Glutamatergic neuron (in vitro differentiated cells): ENCODE measurements at regions not wholly inside any gene's neighbourhood (a gene's known extent, or its start where the extent isn't known, plus 50 kb on each side); places are given as distances from the start of the nearest gene placed in this dataset.
A peak's percentile ranks its signal among the peaks of the same experiment; 100 is the strongest.
"Not testable (repeated sequence)": the region's sequence is repeated elsewhere in the genome, so short reads cannot be mapped to it uniquely, and the experiment has no call there.

ENCODE experiments used
- DNase-seq: peaks from one replicate; pipeline ENCODE4 v3.0.0; 2022
- H3K27ac Mint-ChIP-seq: one replicate; pipeline ENCODE4 v1.8.0; 2020; ENCODE audit warnings: mild to moderate bottlenecking, mixed read lengths, inconsistent platforms; ENCODE audit not compliant: unreplicated experiment
- H3K27me3 Mint-ChIP-seq: one replicate; pipeline ENCODE4 v1.8.0; 2020; ENCODE audit warnings: mild to moderate bottlenecking, moderate library complexity, mixed read lengths, inconsistent platforms; ENCODE audit not compliant: unreplicated experiment
- H3K36me3 Mint-ChIP-seq: one replicate; pipeline ENCODE4 v1.8.0; 2020; ENCODE audit warnings: mild to moderate bottlenecking, mixed read lengths, inconsistent platforms; ENCODE audit not compliant: unreplicated experiment
- H3K4me1 Mint-ChIP-seq: one replicate; pipeline ENCODE4 v1.8.0; 2020; ENCODE audit warnings: mild to moderate bottlenecking, low read depth, mixed read lengths, inconsistent platforms; ENCODE audit not compliant: unreplicated experiment
- H3K4me3 Mint-ChIP-seq: one replicate; pipeline ENCODE4 v1.8.0; 2020; ENCODE audit warnings: mild to moderate bottlenecking, mixed read lengths, inconsistent platforms; ENCODE audit not compliant: unreplicated experiment
- H3K9me3 Mint-ChIP-seq: one replicate; pipeline ENCODE4 v1.8.0; 2020; ENCODE audit warnings: mild to moderate bottlenecking, moderate library complexity, mixed read lengths, inconsistent platforms; ENCODE audit not compliant: unreplicated experiment
- CTCF ChIP-seq: fragments of 200-600 bp; sonication (generic); IDR thresholded peaks from one replicate; pipeline ENCODE4 v1.5.0; 2021; ENCODE audit not compliant: partially characterized antibody, unreplicated experiment

- H3K4me1 Mint-ChIP-seq, result no peaks in the 10 kb centered on the region
- no peak overlapping the region for H3K4me3 Mint-ChIP-seq
- H3K9me3 Mint-ChIP-seq, result no peaks in the 10 kb centered on the region
- no peak for DNase-seq
- H3K27ac Mint-ChIP-seq, result no peak overlapping the region
- TF ChIP-seq CTCF, result no peak
- H3K27me3 Mint-ChIP-seq, result no peaks in the 10 kb centered on the region
- no peaks in the 10 kb centered on the region for H3K36me3 Mint-ChIP-seq
Measured at GRCh38 chr3:161630794-161631193, 134.2 kb downstream of the OTOL1 start.

GRCh38 chr3:161631536-161631935 lies 134.9 kb downstream of the OTOL1 start:
- H3K9me3 Mint-ChIP-seq, result no peaks in the 10 kb centered on the region
- no peak overlapping the region for H3K4me3 Mint-ChIP-seq
- H3K27me3 Mint-ChIP-seq, result no peaks in the 10 kb centered on the region
- H3K27ac Mint-ChIP-seq, result no peak overlapping the region
- no peaks in the 10 kb centered on the region for H3K4me1 Mint-ChIP-seq
- no peak for DNase-seq
- no peak for TF ChIP-seq CTCF
- no peaks in the 10 kb centered on the region for H3K36me3 Mint-ChIP-seq

GRCh38 chr3:161637559-161637958 lies 141.0 kb downstream of the OTOL1 start:
- no peaks in the 10 kb centered on the region for H3K27me3 Mint-ChIP-seq
- H3K27ac Mint-ChIP-seq, result no peak overlapping the region
- H3K36me3 Mint-ChIP-seq, result no peaks in the 10 kb centered on the region
- no peak for TF ChIP-seq CTCF
- H3K9me3 Mint-ChIP-seq, result peaks cover 3% of the 10 kb centered on the region
- H3K4me1 Mint-ChIP-seq, result peaks cover 10% of the 10 kb centered on the region
- no peak overlapping the region for H3K4me3 Mint-ChIP-seq
- DNase-seq, result no peak

- H3K36me3 Mint-ChIP-seq, H3K9me3 Mint-ChIP-seq, H3K27me3 Mint-ChIP-seq, H3K4me1 Mint-ChIP-seq: not testable (repeated sequence)
- Mint-ChIP-seq H3K4me3 (peak overlapping the region; percentile 37), H3K27ac (peak overlapping the region; percentile 74)
- peak; percentile 41 for DNase-seq
Measured at GRCh38 chr3:161639095-161639494, 142.5 kb downstream of the OTOL1 start.

- peak overlapping the region; percentile 26 for H3K27ac Mint-ChIP-seq
- H3K36me3 Mint-ChIP-seq, result no peaks in the 10 kb centered on the region
- H3K27me3 Mint-ChIP-seq, result no peaks in the 10 kb centered on the region
- no peak for TF ChIP-seq CTCF
- no peak overlapping the region for H3K4me3 Mint-ChIP-seq
- no peak for DNase-seq
- peaks cover 13% of the 10 kb centered on the region for H3K4me1 Mint-ChIP-seq
- H3K9me3 Mint-ChIP-seq, result peaks cover 3% of the 10 kb centered on the region
Measured at GRCh38 chr3:161640181-161640580, 143.6 kb downstream of the OTOL1 start.

- no peak for TF ChIP-seq CTCF
- Mint-ChIP-seq H3K27ac (no peak overlapping the region), H3K27me3 (no peaks in the 10 kb centered on the region), H3K4me3 (no peak overlapping the region), H3K9me3 (peaks cover 3% of the 10 kb centered on the region), H3K4me1 (peaks cover 14% of the 10 kb centered on the region), H3K36me3 (no peaks in the 10 kb centered on the region)
- DNase-seq, result no peak
Measured at GRCh38 chr3:161641287-161641686, 144.7 kb downstream of the OTOL1 start.
